HG03064 (cell line): ENCODE measurements at regions not wholly inside any gene's neighbourhood (a gene's known extent, or its start where the extent isn't known, plus 50 kb on each side); places are given as distances from the start of the nearest gene placed in this dataset.

Experiments used
- ATAC-seq: cut with Tn5 transposase; IDR thresholded peaks from one replicate; pipeline ENCODE4 v1.9.1; 2021; ENCODE audit warnings: low read depth; ENCODE audit not compliant: unreplicated experiment

DNA sequence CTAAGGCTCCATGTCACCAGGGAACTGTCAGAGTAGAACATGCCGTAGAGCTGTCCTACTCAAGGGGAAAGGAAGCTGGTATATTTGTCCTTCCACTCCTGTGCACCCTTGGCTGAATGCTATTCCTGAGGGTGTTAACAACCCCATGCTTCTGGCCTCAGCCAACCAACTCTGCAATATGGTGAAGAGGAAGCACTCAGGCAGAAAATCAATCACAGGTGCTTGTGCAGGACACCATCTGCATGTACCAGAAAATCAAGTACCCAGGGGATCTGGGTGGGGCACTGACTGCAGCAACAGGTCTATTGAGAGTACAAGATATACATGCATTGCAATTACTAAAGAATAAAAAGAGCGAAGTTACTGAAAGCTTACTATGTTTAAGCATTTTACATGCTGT lies 51.4 kb upstream of the NEK6 start:
- no peak for ATAC-seq
